Neuronal stem cell (in vitro differentiated cells): ENCODE measurements at regions not wholly inside any gene's neighbourhood (a gene's known extent, or its start where the extent isn't known, plus 50 kb on each side); places are given as distances from the start of the nearest gene placed in this dataset.

Experiments
- DNase-seq: peaks from one replicate; pipeline ENCODE4 v3.0.0-alpha.2; 2013; ENCODE audit warnings: low spot score
- H2AFZ ChIP-seq: one replicate; pipeline ENCODE4 v1.6.1; 2013; ENCODE audit warnings: mild to moderate bottlenecking, low read length, inconsistent platforms
- H2AK5ac ChIP-seq: 2 replicates; pipeline ENCODE4 v1.6.1; 2013; ENCODE audit warnings: low read depth, mild to moderate bottlenecking, inconsistent platforms, low read length, moderate library complexity, mixed read lengths
- H2BK120ac ChIP-seq: 2 replicates; pipeline ENCODE4 v1.6.1; 2013; ENCODE audit warnings: low read depth, mild to moderate bottlenecking, inconsistent platforms, low read length, moderate library complexity, mixed read lengths
- H2BK12ac ChIP-seq: one replicate; pipeline ENCODE4 v1.6.1; 2013; ENCODE audit warnings: low read length, inconsistent platforms
- H2BK15ac ChIP-seq: 2 replicates; pipeline ENCODE4 v1.6.1; 2013; ENCODE audit warnings: mild to moderate bottlenecking, low read length, inconsistent platforms, mixed read lengths
- H2BK5ac ChIP-seq: one replicate; pipeline ENCODE4 v1.6.1; 2013; ENCODE audit warnings: inconsistent platforms, mild to moderate bottlenecking, low read length, moderate library complexity
- H3K14ac ChIP-seq: one replicate; pipeline ENCODE4 v1.6.1; 2013; ENCODE audit warnings: low read length, inconsistent platforms
- H3K18ac ChIP-seq: 2 replicates; pipeline ENCODE4 v1.6.1; 2013; ENCODE audit warnings: low read length, inconsistent platforms
- H3K23ac ChIP-seq: 2 replicates; pipeline ENCODE4 v1.6.1; 2013; ENCODE audit warnings: low read depth, mild to moderate bottlenecking, mixed read lengths, low read length, inconsistent platforms; ENCODE audit not compliant: poor library complexity
- H3K27ac ChIP-seq: replicated peaks from 3 replicates; pipeline ENCODE4 v1.5.1; 2013; ENCODE audit warnings: low read length, inconsistent platforms
- H3K27me3 ChIP-seq, 3 experiments: 2 replicates each; pipeline ENCODE4 v1.6.1; 2013; ENCODE audit warnings: low read length in 3 of 3, mild to moderate bottlenecking in 2 of 3, inconsistent platforms in 1 of 3, low read depth in 1 of 3, mixed read lengths in 1 of 3, moderate library complexity in 1 of 3; ENCODE audit not compliant: control insufficient read depth in 3 of 3, insufficient read depth in 3 of 3
- H3K36me3 ChIP-seq, 2 donors: replicated peaks in 1 of 2; 2 replicates each; pipeline ENCODE4 v1.6.1; 2013; ENCODE audit warnings: low read length in 2 of 2; ENCODE audit not compliant: control insufficient read depth in 2 of 2, insufficient read depth in 2 of 2
- H3K4ac ChIP-seq: 2 replicates; pipeline ENCODE4 v1.6.1; 2013; ENCODE audit warnings: inconsistent platforms, mild to moderate bottlenecking, low read length, moderate library complexity
- H3K4me1 ChIP-seq, 2 donors: 1 replicate in 1 of 2; 2 replicates in 1 of 2; pipeline ENCODE4 v1.6.1; 2013; ENCODE audit warnings: low read length in 2 of 2, low read depth in 1 of 2; ENCODE audit not compliant: control insufficient read depth in 2 of 2, insufficient read depth in 1 of 2
- H3K4me2 ChIP-seq: one replicate; pipeline ENCODE4 v1.6.1; 2013; ENCODE audit warnings: mild to moderate bottlenecking, low read length, inconsistent platforms; ENCODE audit not compliant: insufficient read depth, poor library complexity, severe bottlenecking
- H3K4me3 ChIP-seq, 2 donors: 2 replicates each; pipeline ENCODE4 v1.5.1; 2013; ENCODE audit warnings: low read length in 2 of 2, mild to moderate bottlenecking in 2 of 2, inconsistent platforms in 1 of 2, moderate library complexity in 1 of 2
- H3K79me1 ChIP-seq: one replicate; pipeline ENCODE4 v1.6.1; 2013; ENCODE audit warnings: low read depth, mild to moderate bottlenecking, inconsistent platforms, low read length, moderate library complexity
- H3K9ac ChIP-seq: one replicate; pipeline ENCODE4 v1.6.1; 2013; ENCODE audit warnings: mild to moderate bottlenecking, low read depth, low read length, inconsistent platforms; ENCODE audit not compliant: poor library complexity
- H3K9me3 ChIP-seq, 2 donors: replicated peaks in 1 of 2; 2 replicates each; pipeline versions ENCODE3 to v1.6.1; 2013; ENCODE audit warnings: low read length in 2 of 2, mild to moderate bottlenecking in 2 of 2, inconsistent platforms in 1 of 2, low read depth in 1 of 2, mixed read lengths in 1 of 2, moderate library complexity in 1 of 2; ENCODE audit not compliant: control insufficient read depth in 2 of 2, insufficient read depth in 1 of 2
- H4K8ac ChIP-seq: one replicate; pipeline ENCODE4 v1.6.1; 2013; ENCODE audit warnings: low read depth, mild to moderate bottlenecking, inconsistent platforms, low read length, moderate library complexity
- H4K91ac ChIP-seq: one replicate; pipeline ENCODE4 v1.6.1; 2013; ENCODE audit warnings: low read length, low read depth, mild to moderate bottlenecking, inconsistent platforms; ENCODE audit not compliant: poor library complexity
- WGBS, 2 donors: extraction: QIAGEN DNeasy Blood & Tissue Kit; methylation state at CpG; one replicate each; pipeline ENCODE4 v1.1.7; 2013; ENCODE audit warnings: missing lambda C conversion rate in 2 of 2, mixed read lengths in 1 of 2; ENCODE audit not compliant: insufficient read length in 2 of 2, insufficient replicate concordance in 1 of 2; ENCODE audit errors: extremely low coverage in 2 of 2; 5-methylcytosine and 5-hydroxymethylcytosine counted together

DNA sequence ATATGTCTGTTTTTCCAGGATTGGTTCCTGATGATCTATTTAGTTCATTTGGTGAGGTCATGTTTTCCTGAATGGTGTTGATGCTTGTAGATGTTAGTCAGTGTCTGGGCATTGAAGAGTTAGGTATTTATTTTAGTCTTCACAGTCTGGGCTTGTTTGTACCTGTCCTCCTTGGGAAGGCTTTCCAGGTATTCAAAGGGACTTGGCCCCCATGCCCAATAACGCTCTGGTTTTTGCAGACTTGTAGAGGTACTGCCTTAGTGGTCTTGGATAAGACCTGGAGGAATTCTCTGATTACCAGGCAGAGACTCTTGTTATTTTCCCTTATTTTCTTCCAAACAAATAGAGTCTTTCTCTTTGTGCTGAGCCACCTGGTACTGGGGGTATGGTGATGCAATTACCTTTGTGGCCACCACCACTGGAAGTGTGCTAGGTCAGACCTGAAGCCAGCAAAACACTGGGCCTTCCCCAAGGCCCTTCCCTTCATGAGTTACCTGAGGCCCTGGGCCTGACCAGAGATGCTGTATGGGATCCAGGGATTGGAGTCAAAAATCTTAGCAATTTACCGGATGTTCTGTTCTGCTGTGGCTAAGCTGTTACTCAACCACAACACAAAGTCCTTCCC, 63.3 kb upstream of the RXFP1 start:
- H3K4me1 ChIP-seq, result no peaks in the 10 kb centered on the region
- no peak overlapping the region for H3K4me3 ChIP-seq
- no peak overlapping the region for H2BK120ac ChIP-seq
- H3K9ac ChIP-seq, result no peak overlapping the region
- H3K4ac ChIP-seq, result no peak overlapping the region
- no peak overlapping the region for H3K14ac ChIP-seq
- no peaks in the 10 kb centered on the region for H3K36me3 ChIP-seq
- H2AFZ ChIP-seq, result no peak overlapping the region
- H3K79me1 ChIP-seq, result no peaks in the 10 kb centered on the region
- H3K23ac ChIP-seq, result no peak overlapping the region
- no peak overlapping the region for H2BK15ac ChIP-seq
- DNase-seq, result no peak
- H3K4me2 ChIP-seq, result no peak overlapping the region
- H3K9me3 ChIP-seq, result no peaks in the 10 kb centered on the region
- WGBS, 2 donors, result no CpG with 5 or more reads among the region's 2 CpGs
- H4K8ac ChIP-seq, result no peak overlapping the region
- no peak overlapping the region for H2BK5ac ChIP-seq
- no peaks in the 10 kb centered on the region for H3K27me3 ChIP-seq
- H3K18ac ChIP-seq, result no peak overlapping the region
- H3K27ac ChIP-seq, result no peak overlapping the region
- no peak overlapping the region for H4K91ac ChIP-seq
- H2BK12ac ChIP-seq, result no peak overlapping the region
- no peak overlapping the region for H2AK5ac ChIP-seq

DNA sequence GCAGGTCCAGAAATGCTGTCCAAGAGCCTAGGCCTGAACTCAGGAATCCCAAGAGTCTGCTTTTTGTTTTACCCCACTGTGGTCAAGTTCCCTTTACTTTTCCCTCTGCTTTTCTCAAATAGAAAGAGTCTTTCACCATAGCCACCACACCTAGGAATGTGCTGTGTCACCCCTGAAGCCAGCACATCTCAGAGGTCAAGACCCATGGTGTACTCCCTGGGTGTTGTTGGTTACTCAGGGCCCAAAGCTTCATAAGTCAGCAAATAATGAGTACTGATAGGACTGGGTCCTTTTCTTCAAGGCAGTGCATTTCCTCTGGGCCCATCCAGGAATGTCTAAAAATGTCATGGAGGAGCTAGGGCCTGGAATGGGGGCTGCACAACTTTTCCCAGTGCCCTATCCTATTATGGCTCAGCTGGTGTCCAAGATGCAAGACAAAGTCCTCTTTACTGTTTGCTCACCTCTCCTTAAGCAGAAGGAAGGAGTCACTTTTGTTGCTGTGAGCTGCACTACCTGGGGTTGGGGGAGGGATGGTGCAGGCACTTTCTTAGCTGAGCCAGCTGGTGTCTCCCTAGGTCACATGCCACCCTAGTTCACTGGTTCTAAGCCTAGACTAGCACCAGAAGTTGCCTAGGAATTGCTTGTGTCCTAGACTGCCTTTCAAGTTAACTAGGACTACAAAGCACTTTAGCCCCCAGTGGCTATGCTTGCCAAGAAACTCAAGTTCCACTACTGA, 62.4 kb upstream of the RXFP1 start:
- Histone ChIP-seq H3K9ac (no peak overlapping the region), H4K8ac (no peak overlapping the region), H3K23ac (no peak overlapping the region), H4K91ac (no peak overlapping the region), H2BK120ac (no peak overlapping the region), H3K9me3 (no peaks in the 10 kb centered on the region), H3K27ac (no peak overlapping the region), H3K18ac (no peak overlapping the region), H3K4me2 (no peak overlapping the region), H2BK15ac (no peak overlapping the region), H3K79me1 (no peaks in the 10 kb centered on the region), H3K36me3 (no peaks in the 10 kb centered on the region), H3K4me3 (no peak overlapping the region), H2AFZ (no peak overlapping the region), H2AK5ac (no peak overlapping the region), H2BK5ac (no peak overlapping the region), H3K14ac (no peak overlapping the region), H3K4me1 (no peaks in the 10 kb centered on the region), H2BK12ac (no peak overlapping the region), H3K27me3 (no peaks in the 10 kb centered on the region), H3K4ac (no peak overlapping the region)
- no peak for DNase-seq

DNA sequence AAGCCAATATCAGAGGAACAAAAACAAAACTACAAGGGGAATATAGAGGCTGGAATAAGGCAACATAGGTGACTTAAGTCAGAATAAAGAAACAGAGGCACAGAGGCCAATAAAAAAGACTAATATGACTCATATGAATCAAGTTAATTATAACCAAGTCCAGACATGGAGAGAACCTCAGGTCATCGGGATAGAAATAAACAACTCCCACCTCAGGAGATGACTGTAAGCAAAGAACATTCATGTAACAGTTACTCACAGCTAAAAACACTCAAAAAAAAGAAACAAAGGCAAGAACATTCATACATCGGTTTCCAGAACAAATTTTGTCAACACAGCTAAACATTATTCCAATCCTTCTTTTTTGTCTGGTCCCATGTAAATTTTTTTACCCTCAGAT, 60.3 kb upstream of the RXFP1 start:
- no peaks in the 10 kb centered on the region for H3K79me1 ChIP-seq
- no peaks in the 10 kb centered on the region for H3K27me3 ChIP-seq
- no peak overlapping the region for H3K4me3 ChIP-seq
- H3K4ac ChIP-seq, result no peak overlapping the region
- no peak overlapping the region for H3K23ac ChIP-seq
- no peak overlapping the region for H2BK5ac ChIP-seq
- no peak overlapping the region for H2AK5ac ChIP-seq
- no peak overlapping the region for H2BK15ac ChIP-seq
- no peak overlapping the region for H3K18ac ChIP-seq
- no peak overlapping the region for H3K4me2 ChIP-seq
- no peak overlapping the region for H3K14ac ChIP-seq
- H3K9me3 ChIP-seq, result no peaks in the 10 kb centered on the region
- H3K4me1 ChIP-seq, result no peaks in the 10 kb centered on the region
- no peak overlapping the region for H2AFZ ChIP-seq
- H4K91ac ChIP-seq, result no peak overlapping the region
- H2BK12ac ChIP-seq, result no peak overlapping the region
- no peak for DNase-seq
- H4K8ac ChIP-seq, result no peak overlapping the region
- no peak overlapping the region for H3K9ac ChIP-seq
- no CpG with 5 or more reads among the region's 2 CpGs for WGBS, 2 donors
- no peak overlapping the region for H2BK120ac ChIP-seq
- no peak overlapping the region for H3K27ac ChIP-seq
- no peaks in the 10 kb centered on the region for H3K36me3 ChIP-seq

DNA sequence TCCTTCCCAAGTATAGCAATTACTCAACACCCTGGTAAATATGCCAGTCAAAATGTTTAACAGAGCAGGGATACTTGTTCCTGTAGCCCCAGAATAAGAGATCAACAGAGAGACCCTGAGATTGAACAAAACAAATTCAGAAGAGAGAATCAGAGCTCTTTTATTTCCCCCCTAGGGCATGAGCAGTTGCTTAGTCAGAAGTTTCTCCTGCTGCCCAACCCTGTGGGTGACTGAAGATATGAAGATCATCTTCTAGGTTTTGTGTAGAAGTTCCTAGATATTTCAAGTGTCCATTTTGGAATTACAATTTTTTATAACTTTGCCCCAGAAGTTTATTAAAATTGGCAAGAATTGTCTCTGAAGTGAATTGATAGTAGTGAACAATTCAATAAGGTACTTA, 59.1 kb upstream of the RXFP1 start:
- no peak for DNase-seq
- H2AK5ac ChIP-seq, result no peak overlapping the region
- no peak overlapping the region for H3K4me2 ChIP-seq
- no peak overlapping the region for H3K4me3 ChIP-seq
- H2AFZ ChIP-seq, result no peak overlapping the region
- no peaks in the 10 kb centered on the region for H3K36me3 ChIP-seq
- no peak overlapping the region for H2BK5ac ChIP-seq
- no peak overlapping the region for H3K27ac ChIP-seq
- no peak overlapping the region for H2BK120ac ChIP-seq
- H3K18ac ChIP-seq, result no peak overlapping the region
- H3K9me3 ChIP-seq, result no peaks in the 10 kb centered on the region
- no peak overlapping the region for H3K4ac ChIP-seq
- H2BK12ac ChIP-seq, result no peak overlapping the region
- H4K8ac ChIP-seq, result no peak overlapping the region
- no peaks in the 10 kb centered on the region for H3K4me1 ChIP-seq
- no peak overlapping the region for H3K23ac ChIP-seq
- no peaks in the 10 kb centered on the region for H3K79me1 ChIP-seq
- H3K14ac ChIP-seq, result no peak overlapping the region
- H3K27me3 ChIP-seq, result no peaks in the 10 kb centered on the region
- no peak overlapping the region for H4K91ac ChIP-seq
- H3K9ac ChIP-seq, result no peak overlapping the region
- no peak overlapping the region for H2BK15ac ChIP-seq
